Keratinocyte (primary cell): ENCODE measurements at regions not wholly inside any gene's neighbourhood (a gene's known extent, or its start where the extent isn't known, plus 50 kb on each side); places are given as distances from the start of the nearest gene placed in this dataset.

Experiments used
- EZH2 ChIP-seq: IDR thresholded peaks from one replicate; pipeline ENCODE4 v1.6.1; 2012; ENCODE audit warnings: inconsistent platforms, mild to moderate bottlenecking, low read length, moderate library complexity
- TF ChIP-seq, protein P1 (sequence below), 3 experiments: IDR thresholded peaks in 1 of 3; conservative IDR thresholded peaks in 1 of 3; optimal IDR thresholded peaks in 1 of 3; 2 replicates in 2 of 3; 3 replicates in 1 of 3; pipeline versions ENCODE3 to v1.5.1; 2011; ENCODE audit warnings: low read length in 3 of 3, mild to moderate bottlenecking in 3 of 3, moderate library complexity in 2 of 3, control low read depth in 1 of 3, inconsistent platforms in 1 of 3; ENCODE audit not compliant: insufficient read depth in 2 of 3; ENCODE audit errors: extremely low read depth in 1 of 3

DNA sequence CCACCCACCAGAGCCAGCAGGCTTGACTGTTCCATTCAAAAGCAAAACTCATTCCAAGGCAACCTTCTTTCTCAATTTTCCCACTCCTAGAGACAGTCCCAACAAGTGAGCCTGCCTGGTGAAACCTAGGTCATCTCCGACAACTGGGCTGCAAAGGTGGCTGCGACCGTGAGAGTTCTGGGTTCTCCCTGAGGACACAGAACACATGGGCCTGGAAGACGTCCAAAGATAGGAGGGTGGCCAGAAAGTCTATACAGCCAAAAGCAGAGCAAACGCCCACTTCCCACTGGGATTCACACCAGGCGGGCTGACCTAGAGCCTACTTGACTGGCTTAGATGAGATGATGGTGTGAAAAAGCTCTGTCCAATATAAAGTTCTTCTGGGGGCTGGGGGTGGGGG is 90.2 kb upstream of the GRIK3 start:
- TF ChIP-seq, protein P1, sequence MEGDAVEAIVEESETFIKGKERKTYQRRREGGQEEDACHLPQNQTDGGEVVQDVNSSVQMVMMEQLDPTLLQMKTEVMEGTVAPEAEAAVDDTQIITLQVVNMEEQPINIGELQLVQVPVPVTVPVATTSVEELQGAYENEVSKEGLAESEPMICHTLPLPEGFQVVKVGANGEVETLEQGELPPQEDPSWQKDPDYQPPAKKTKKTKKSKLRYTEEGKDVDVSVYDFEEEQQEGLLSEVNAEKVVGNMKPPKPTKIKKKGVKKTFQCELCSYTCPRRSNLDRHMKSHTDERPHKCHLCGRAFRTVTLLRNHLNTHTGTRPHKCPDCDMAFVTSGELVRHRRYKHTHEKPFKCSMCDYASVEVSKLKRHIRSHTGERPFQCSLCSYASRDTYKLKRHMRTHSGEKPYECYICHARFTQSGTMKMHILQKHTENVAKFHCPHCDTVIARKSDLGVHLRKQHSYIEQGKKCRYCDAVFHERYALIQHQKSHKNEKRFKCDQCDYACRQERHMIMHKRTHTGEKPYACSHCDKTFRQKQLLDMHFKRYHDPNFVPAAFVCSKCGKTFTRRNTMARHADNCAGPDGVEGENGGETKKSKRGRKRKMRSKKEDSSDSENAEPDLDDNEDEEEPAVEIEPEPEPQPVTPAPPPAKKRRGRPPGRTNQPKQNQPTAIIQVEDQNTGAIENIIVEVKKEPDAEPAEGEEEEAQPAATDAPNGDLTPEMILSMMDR (optimal IDR thresholded peaks at IDR 0.05 in 1 of 3, IDR thresholded peaks at IDR 0.05 in 1 of 3, conservative IDR thresholded peaks at IDR 0.05 in 1 of 3; ENCODE audit: extremely low read depth in 1 of 3, insufficient read depth in 2 of 3, low read length in 3 of 3) = no peak
- no peak for TF ChIP-seq EZH2
